22Rv1 (cell line): ENCODE measurements at regions not wholly inside any gene's neighbourhood (a gene's known extent, or its start where the extent isn't known, plus 50 kb on each side); places are given as distances from the start of the nearest gene placed in this dataset.
"Not testable (repeated sequence)": the region's sequence is repeated elsewhere in the genome, so short reads cannot be mapped to it uniquely, and the experiment has no call there.

Source experiments
- ZFX ChIP-seq: fragments of 450-650 bp; IDR thresholded peaks from 2 replicates; pipeline ENCODE4 v1.6.1; 2017; ENCODE audit warnings: antibody characterized with exemption, borderline replicate concordance
- TF ChIP-seq, protein P1 (sequence below): fragments of 450-650 bp; IDR thresholded peaks from 2 replicates; pipeline ENCODE4 v1.5.1; 2017; ENCODE audit warnings: mild to moderate bottlenecking

DNA sequence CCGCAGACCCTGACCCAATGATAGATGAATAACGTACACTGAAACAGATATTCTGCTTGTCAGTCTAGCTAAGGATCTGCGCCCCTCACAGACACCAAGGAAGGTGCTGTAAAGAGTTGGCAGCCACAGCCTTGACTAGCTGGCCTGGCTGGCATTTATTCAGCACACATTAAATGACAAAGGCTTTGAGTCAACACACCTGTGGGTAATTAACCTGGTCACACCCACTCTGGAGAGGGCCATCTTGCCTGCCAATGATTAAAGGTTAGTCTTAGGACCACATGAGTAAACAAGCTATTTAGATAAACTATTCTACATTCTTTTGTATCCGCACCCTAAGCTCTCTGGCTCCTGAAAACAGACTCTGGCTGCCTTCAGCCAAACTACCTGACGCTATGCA lies 982.2 kb upstream of the ADAMTS5 start:
- TF ChIP-seq, protein P1, sequence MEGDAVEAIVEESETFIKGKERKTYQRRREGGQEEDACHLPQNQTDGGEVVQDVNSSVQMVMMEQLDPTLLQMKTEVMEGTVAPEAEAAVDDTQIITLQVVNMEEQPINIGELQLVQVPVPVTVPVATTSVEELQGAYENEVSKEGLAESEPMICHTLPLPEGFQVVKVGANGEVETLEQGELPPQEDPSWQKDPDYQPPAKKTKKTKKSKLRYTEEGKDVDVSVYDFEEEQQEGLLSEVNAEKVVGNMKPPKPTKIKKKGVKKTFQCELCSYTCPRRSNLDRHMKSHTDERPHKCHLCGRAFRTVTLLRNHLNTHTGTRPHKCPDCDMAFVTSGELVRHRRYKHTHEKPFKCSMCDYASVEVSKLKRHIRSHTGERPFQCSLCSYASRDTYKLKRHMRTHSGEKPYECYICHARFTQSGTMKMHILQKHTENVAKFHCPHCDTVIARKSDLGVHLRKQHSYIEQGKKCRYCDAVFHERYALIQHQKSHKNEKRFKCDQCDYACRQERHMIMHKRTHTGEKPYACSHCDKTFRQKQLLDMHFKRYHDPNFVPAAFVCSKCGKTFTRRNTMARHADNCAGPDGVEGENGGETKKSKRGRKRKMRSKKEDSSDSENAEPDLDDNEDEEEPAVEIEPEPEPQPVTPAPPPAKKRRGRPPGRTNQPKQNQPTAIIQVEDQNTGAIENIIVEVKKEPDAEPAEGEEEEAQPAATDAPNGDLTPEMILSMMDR = not testable (repeated sequence)
- not testable (repeated sequence) for TF ChIP-seq ZFX
